ENCODE measurements at regions not wholly inside any gene's neighbourhood (a gene's known extent, or its start where the extent isn't known, plus 50 kb on each side); places are given as distances from the start of the nearest gene placed in this dataset.
A peak's percentile ranks its signal among the peaks of the same experiment; 100 is the strongest.

GRCh38 chr11:105553025-105553424, 56.8 kb upstream of the GRIA4 start:
- DNase-seq (ENCODE audit: low read depth in 3 of 3, low spot score in 2 of 3) = no peak

DNA sequence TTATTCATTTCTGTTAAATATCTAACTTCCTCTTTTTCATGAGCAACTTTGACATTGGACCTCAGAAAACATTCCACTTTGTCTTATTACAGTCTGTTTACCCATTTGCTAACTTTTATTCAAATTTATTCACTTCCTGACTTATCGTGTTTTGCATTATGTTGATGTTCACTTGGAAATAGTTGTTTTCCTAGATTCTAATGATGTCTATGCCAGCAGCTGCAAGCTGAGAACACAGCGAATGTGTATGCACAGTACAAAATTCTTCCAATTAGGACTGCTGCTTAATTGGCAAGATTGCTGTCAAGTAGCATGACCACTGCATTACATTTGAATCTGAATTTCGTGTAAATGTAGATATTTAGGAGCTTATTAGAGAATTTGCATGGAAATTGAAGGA, 61.5 kb upstream of the GRIA4 start:
- no peak for DNase-seq (ENCODE audit: low read depth in 3 of 3, low spot score in 2 of 3)

- DNase-seq (ENCODE audit: low read depth in 3 of 3, low spot score in 2 of 3) = no peak
Observed at GRCh38 chr11:105538588-105538987, 71.3 kb upstream of the GRIA4 start.

- DNase-seq (ENCODE audit: low read depth in 3 of 3, low spot score in 2 of 3) = no peak
Observed at GRCh38 chr11:105537531-105537930, 72.3 kb upstream of the GRIA4 start.

DNA sequence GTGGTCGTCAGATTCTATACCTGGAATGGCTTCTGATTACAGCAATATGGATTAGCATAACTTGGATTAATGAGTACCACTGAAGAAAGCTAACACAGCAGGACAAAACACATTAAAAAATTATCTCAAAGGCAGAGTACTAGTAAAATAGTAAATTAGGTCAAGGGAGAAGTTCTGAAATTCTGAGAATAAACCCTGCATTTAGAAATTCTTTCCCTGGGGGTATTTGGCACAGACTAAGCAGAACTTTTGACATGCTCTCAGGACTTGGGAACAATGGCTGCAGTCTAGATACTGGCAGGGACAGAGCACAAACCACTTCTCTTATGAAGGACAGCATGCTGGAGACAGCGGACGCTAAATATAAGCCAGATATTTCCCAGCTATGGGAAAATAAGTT, 85.6 kb upstream of the GRIA4 start:
- no peak for DNase-seq (ENCODE audit: low read depth in 3 of 3, low spot score in 2 of 3)

- no peak for DNase-seq (ENCODE audit: low read depth in 3 of 3, low spot score in 2 of 3)
Observed at GRCh38 chr11:105520706-105521345, 89.0 kb upstream of the GRIA4 start.

- no peak for DNase-seq (ENCODE audit: low read depth in 3 of 3, low spot score in 2 of 3)
Observed at GRCh38 chr11:105507496-105508254, 102.2 kb upstream of the GRIA4 start.

DNA sequence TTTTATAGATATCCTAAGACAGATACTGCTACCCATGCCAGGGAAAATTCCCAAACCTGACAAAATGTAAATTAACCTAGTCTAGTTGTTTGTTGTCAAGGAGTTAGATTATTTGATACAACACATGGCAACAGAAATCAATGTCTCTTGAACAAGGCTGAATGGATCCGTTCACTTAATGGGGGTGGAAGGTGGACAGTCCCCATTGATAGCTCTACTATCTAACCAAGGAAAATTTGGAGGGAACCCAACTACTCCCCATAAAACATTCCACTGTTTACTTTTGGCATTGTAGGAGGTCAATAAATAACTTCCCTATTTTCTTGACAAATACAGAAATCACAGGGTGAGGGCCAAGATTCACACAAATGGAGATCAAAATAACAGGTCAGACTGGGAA, 117.9 kb upstream of the GRIA4 start:
- no peak for DNase-seq (ENCODE audit: low read depth in 3 of 3, low spot score in 2 of 3)

GRCh38 chr11:105491394-105491793, 118.5 kb upstream of the GRIA4 start:
- no peak for DNase-seq (ENCODE audit: low read depth in 3 of 3, low spot score in 2 of 3)

DNA sequence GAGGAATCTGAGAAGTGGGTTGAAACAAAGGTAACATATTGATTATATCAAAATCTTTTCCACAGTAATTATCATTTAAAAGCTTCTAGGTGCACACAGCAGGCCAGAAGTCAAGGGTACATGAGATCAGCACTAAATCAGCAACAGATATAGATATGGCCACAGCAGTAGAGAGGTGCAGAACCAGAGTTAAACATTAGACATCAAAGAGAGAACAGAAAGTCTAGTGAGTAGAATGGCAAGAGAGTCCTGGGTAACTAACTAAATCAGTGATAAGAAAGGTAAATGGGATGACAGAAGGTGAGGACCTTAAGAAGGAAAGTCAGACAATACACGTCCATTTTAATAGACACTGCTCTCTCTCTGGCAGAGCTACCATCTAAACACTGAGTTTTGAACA, 119.5 kb upstream of the GRIA4 start:
- DNase-seq (ENCODE audit: low read depth in 3 of 3, low spot score in 2 of 3) = no peak

- DNase-seq (ENCODE audit: low read depth in 3 of 3, low spot score in 2 of 3) = peak in 2 of 3 donors; percentile 5 to 27
Observed at GRCh38 chr11:105489446-105489845, 120.4 kb upstream of the GRIA4 start.

GRCh38 chr11:105486929-105487328, 122.9 kb upstream of the GRIA4 start:
- no peak for DNase-seq (ENCODE audit: low read depth in 3 of 3, low spot score in 2 of 3)

DNA sequence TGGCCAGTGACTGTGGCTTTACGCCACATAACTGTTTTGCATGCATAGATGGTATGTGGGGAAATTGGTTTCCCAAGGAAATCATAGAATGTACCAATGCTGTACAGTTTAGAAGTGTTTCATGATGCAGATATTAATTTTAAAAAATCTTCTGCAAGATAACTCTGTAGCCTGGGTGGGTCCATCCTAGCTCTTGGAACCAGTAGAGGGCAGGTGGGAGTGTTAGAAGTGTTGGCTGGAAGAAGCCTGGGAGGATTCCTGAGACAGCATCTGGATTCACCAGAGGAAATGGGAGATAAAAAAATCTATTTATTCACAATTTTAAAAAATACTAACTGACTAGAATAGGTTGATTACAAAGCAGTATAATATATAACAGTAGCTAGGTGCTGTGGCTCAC, 139.9 kb upstream of the GRIA4 start:
- no peak for DNase-seq (ENCODE audit: low read depth in 3 of 3, low spot score in 2 of 3)

GRCh38 chr11:105468154-105468553, 141.7 kb upstream of the GRIA4 start:
- no peak for DNase-seq (ENCODE audit: low read depth in 3 of 3, low spot score in 2 of 3)

DNA sequence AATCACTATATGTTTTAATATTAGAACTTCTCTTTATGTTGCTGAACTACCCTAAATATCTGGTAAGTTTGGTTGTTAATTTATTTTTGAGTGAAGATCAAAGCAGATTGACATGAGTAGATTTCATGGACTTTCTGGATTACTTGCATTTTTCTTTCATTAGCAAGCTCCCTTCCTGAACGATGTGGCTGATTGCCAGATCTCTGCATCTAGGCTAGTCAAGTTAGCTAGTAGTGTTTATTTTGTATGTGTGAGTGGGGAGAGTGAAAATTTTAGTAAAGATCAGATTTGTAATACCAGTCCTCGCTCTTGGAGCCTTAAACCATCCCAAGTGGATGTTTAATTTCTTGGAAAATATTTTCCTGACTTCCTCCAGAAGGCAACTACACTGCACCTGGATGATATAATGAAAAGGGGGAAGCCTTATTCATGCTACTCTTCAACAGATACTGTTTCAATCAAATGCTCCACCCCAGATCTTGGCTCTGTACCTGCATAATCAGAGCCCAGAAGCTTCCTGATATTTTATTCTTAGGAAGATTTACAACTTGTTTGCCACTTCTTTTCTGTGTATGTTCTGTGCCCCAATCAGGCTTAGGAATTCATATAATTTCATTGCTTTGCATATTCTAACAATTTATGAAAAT, 143.2 kb upstream of the GRIA4 start:
- DNase-seq (ENCODE audit: low read depth in 3 of 3, low spot score in 2 of 3) = peak in 1 of 3 donors; percentile 7

GRCh38 chr11:105458071-105458470, 151.8 kb upstream of the GRIA4 start:
- DNase-seq (ENCODE audit: low read depth in 3 of 3, low spot score in 2 of 3) = no peak

DNA sequence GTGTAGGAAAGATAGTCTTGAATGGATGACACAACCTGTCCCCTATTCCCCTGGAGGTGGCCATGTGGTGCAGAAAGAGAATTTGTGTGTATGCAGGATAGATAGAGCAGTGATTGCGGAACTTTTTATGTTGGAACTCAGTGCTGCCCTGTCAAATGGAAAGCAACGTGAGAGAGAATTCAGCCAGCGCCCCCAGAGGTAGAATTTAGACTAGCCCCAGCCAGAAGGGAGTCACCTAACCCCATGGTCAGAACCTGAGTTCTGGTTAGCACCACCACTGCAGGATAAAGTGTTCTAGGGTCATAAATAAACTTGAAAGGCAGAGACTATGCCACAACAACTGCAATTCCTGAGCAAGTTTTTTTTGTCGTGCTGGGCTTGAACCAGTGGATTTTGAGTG, 152.9 kb upstream of the GRIA4 start:
- no peak for DNase-seq (ENCODE audit: low read depth in 3 of 3, low spot score in 2 of 3)

GRCh38 chr11:105449100-105449734, 160.7 kb upstream of the GRIA4 start:
- no peak for DNase-seq (ENCODE audit: low read depth in 3 of 3, low spot score in 2 of 3)

GRCh38 chr11:105448703-105449079, 161.2 kb upstream of the GRIA4 start:
- DNase-seq (ENCODE audit: low read depth in 3 of 3, low spot score in 2 of 3) = no peak

DNA sequence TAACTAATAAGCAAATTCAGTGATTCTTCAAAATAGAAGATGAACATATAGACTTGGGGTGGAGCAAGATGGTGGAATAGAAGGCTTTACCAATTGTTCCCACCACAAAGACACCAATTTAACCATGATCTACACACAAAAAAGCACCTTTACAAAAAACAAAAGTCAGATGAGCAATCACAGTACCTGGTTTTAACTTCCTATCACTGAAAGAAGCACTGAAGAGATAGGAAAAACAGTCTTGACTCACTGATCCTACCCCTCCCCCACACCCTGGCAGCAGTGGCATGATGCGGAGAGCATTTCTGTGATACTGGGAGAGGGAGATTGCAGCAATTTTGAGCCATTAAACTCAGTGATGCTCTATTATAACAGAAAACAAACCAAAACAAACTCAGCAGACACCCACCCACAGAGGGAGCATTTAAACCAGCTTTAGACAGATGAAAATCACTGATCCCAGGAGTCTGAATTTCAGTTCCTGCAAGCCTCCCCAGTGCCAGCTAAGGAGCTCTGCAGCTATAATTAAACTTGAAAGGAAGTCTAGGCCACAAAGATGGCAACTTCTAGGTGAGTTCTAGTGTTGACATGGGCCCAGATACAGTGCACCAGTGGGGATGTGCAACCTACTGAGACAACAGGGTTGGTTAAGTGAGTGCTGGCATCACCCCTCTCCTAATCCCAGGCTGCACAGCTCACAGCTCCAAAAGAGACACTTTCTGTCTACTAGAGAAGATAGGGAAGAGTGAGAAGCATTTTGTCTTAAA, 161.8 kb upstream of the GRIA4 start:
- no peak for DNase-seq (ENCODE audit: low read depth in 3 of 3, low spot score in 2 of 3)

DNA sequence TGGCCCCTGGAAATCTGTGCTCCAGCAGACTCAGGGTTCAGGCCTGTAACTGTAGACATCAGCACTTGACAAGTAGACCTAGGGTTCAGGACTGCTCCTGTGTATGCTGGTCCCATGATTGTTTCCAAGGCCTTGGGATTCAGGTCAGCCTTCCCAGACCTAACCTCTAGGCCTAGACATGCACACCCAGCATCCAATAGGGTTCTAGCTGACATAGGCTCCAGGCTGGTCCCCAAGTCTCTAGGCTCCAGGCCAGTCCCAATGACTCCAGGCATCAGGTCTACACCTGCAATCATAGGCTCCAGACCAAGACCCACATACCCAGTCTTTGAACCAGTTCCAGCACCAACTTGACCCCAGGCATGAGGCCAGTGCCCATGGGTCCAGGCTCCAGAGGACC, 166.2 kb upstream of the GRIA4 start:
- no peak for DNase-seq (ENCODE audit: low read depth in 3 of 3, low spot score in 2 of 3)

All from right renal cortex interstitium (tissue), 3 donors.